ENCODE measurements at regions not wholly inside any gene's neighbourhood (a gene's known extent, or its start where the extent isn't known, plus 50 kb on each side); places are given as distances from the start of the nearest gene placed in this dataset.

DNA sequence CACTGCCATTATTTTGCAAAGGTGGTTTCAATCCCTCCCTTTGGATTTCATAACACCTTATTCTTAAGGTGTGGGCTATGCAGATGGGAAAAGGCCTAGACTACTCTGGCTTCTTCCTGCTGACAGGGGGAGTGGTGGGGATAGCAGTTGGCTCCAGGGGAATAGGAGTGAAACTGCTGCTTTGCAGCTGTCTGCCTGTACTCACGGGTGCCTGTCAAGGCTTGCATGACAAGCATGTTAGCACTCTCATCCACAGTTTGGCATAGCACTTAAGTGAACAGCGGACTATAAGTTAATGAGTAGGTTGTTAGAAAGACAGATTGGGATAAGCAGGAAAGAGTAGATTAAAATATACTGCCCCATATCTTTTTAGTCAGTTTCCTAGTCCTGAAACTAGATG is 287.5 kb upstream of the DAB1 start:
- in situ Hi-C loops (cut with MboI), result no loop called here
- Histone ChIP-seq H3K4me1 (replicated peaks in 1 of 2; ENCODE audit: control insufficient read depth in 2 of 2, insufficient read depth in 2 of 2, low read length in 2 of 2) (no peaks in the 10 kb centered on the region), H3K9ac (ENCODE audit: insufficient read depth in 1 of 2, low read depth in 2 of 2, low read length in 2 of 2) (no peak overlapping the region), H3K79me2 (ENCODE audit: control insufficient read depth, insufficient read depth, low read length) (no peaks in the 10 kb centered on the region), H3K27ac (ENCODE audit: extremely low read depth, low read depth, low read length) (no peak overlapping the region), H3K9me1 (ENCODE audit: control insufficient read depth, insufficient read depth, low read length) (no peaks in the 10 kb centered on the region), H2AFZ (ENCODE audit: low read depth, low read length) (no peak overlapping the region), H3K27me3 (ENCODE audit: control insufficient read depth in 2 of 2, insufficient read depth in 2 of 2, low read length in 2 of 2) (no peaks in the 10 kb centered on the region), H3K9me3 (replicated peaks; ENCODE audit: control insufficient read depth, insufficient read depth, low read depth, low read length) (no peaks in the 10 kb centered on the region), H4K20me1 (replicated peaks; ENCODE audit: control insufficient read depth, insufficient read depth, low read length) (no peaks in the 10 kb centered on the region), H3K36me3 (ENCODE audit: control insufficient read depth, insufficient read depth, low read length) (no peaks in the 10 kb centered on the region), H3K4me2 (ENCODE audit: insufficient read depth, low read length) (no peak overlapping the region), H3K4me3 (no peak overlapping the region)
- WGBS (ENCODE audit: insufficient coverage, low coverage, missing lambda C conversion rate), result 8% methylated on average over 2 of the region's 2 CpGs
- CTCF ChIA-PET (ENCODE audit: low intra/inter-chr PET ratio), result no interaction called here
- intact Hi-C loops (cut with micrococcal nuclease), result no loop called here
- POLR2A ChIA-PET, result no interaction called here
- ATAC-seq, result no peak
- no peak for FAIRE-seq
- DNase-seq (ENCODE audit: extremely low read depth in 1 of 4, low spot score in 3 of 4), result no peak
- no peak for TF ChIP-seq TCF7 (IDR thresholded peaks at IDR 0.05; ENCODE audit: borderline replicate concordance)
- no peak for TF ChIP-seq HNRNPH1 (optimal IDR thresholded peaks at IDR 0.05; ENCODE audit: low read depth, low read length)
- TF ChIP-seq, protein P1, sequence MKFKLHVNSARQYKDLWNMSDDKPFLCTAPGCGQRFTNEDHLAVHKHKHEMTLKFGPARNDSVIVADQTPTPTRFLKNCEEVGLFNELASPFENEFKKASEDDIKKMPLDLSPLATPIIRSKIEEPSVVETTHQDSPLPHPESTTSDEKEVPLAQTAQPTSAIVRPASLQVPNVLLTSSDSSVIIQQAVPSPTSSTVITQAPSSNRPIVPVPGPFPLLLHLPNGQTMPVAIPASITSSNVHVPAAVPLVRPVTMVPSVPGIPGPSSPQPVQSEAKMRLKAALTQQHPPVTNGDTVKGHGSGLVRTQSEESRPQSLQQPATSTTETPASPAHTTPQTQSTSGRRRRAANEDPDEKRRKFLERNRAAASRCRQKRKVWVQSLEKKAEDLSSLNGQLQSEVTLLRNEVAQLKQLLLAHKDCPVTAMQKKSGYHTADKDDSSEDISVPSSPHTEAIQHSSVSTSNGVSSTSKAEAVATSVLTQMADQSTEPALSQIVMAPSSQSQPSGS (CRISPR knock-in tag; IDR thresholded peaks at IDR 0.05), result no peak
- TF ChIP-seq ZNF24 (IDR thresholded peaks at IDR 0.05), result no peak
- TF ChIP-seq, protein P2, sequence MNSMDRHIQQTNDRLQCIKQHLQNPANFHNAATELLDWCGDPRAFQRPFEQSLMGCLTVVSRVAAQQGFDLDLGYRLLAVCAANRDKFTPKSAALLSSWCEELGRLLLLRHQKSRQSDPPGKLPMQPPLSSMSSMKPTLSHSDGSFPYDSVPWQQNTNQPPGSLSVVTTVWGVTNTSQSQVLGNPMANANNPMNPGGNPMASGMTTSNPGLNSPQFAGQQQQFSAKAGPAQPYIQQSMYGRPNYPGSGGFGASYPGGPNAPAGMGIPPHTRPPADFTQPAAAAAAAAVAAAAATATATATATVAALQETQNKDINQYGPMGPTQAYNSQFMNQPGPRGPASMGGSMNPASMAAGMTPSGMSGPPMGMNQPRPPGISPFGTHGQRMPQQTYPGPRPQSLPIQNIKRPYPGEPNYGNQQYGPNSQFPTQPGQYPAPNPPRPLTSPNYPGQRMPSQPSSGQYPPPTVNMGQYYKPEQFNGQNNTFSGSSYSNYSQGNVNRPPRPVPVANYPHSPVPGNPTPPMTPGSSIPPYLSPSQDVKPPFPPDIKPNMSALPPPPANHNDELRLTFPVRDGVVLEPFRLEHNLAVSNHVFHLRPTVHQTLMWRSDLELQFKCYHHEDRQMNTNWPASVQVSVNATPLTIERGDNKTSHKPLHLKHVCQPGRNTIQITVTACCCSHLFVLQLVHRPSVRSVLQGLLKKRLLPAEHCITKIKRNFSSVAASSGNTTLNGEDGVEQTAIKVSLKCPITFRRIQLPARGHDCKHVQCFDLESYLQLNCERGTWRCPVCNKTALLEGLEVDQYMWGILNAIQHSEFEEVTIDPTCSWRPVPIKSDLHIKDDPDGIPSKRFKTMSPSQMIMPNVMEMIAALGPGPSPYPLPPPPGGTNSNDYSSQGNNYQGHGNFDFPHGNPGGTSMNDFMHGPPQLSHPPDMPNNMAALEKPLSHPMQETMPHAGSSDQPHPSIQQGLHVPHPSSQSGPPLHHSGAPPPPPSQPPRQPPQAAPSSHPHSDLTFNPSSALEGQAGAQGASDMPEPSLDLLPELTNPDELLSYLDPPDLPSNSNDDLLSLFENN (IDR thresholded peaks at IDR 0.05; ENCODE audit: low read depth in 2 of 2, low read length in 2 of 2), result no peak
- no peak for TF ChIP-seq ASH1L (IDR thresholded peaks at IDR 0.05; ENCODE audit: borderline replicate concordance, low read depth, partially characterized antibody)
- no peak for TF ChIP-seq ARNT (IDR thresholded peaks at IDR 0.05)
- TF ChIP-seq ZNF274 (IDR thresholded peaks at IDR 0.05; ENCODE audit: borderline replicate concordance, low read depth, low read length), result no peak
- TF ChIP-seq, protein P3, sequence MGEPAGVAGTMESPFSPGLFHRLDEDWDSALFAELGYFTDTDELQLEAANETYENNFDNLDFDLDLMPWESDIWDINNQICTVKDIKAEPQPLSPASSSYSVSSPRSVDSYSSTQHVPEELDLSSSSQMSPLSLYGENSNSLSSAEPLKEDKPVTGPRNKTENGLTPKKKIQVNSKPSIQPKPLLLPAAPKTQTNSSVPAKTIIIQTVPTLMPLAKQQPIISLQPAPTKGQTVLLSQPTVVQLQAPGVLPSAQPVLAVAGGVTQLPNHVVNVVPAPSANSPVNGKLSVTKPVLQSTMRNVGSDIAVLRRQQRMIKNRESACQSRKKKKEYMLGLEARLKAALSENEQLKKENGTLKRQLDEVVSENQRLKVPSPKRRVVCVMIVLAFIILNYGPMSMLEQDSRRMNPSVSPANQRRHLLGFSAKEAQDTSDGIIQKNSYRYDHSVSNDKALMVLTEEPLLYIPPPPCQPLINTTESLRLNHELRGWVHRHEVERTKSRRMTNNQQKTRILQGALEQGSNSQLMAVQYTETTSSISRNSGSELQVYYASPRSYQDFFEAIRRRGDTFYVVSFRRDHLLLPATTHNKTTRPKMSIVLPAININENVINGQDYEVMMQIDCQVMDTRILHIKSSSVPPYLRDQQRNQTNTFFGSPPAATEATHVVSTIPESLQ (CRISPR knock-in tag; IDR thresholded peaks at IDR 0.05), result no peak
- TF ChIP-seq, protein P4, sequence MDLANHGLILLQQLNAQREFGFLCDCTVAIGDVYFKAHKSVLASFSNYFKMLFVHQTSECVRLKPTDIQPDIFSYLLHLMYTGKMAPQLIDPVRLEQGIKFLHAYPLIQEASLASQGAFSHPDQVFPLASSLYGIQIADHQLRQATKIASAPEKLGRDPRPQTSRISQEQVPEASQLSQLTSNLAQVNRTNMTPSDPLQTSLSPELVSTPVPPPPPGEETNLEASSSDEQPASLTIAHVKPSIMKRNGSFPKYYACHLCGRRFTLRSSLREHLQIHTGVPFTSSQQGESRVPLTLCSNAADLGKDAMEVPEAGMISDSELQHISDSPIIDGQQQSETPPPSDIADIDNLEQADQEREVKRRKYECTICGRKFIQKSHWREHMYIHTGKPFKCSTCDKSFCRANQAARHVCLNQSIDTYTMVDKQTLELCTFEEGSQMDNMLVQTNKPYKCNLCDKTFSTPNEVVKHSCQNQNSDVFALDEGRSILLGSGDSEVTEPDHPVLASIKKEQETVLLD (IDR thresholded peaks at IDR 0.05), result no peak
- TF ChIP-seq, protein P5, sequence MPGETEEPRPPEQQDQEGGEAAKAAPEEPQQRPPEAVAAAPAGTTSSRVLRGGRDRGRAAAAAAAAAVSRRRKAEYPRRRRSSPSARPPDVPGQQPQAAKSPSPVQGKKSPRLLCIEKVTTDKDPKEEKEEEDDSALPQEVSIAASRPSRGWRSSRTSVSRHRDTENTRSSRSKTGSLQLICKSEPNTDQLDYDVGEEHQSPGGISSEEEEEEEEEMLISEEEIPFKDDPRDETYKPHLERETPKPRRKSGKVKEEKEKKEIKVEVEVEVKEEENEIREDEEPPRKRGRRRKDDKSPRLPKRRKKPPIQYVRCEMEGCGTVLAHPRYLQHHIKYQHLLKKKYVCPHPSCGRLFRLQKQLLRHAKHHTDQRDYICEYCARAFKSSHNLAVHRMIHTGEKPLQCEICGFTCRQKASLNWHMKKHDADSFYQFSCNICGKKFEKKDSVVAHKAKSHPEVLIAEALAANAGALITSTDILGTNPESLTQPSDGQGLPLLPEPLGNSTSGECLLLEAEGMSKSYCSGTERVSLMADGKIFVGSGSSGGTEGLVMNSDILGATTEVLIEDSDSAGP (CRISPR knock-in tag; IDR thresholded peaks at IDR 0.05), result no peak
- TF ChIP-seq TOE1 (IDR thresholded peaks at IDR 0.05; ENCODE audit: borderline replicate concordance), result no peak
- TF ChIP-seq TOE1 (CRISPR knock-in tag; IDR thresholded peaks at IDR 0.05; ENCODE audit: borderline replicate concordance, low read depth), result no peak
- no TSS peak for BruUV-seq (replicated peaks)

Data from K562 (cell line).